Fibroblast of skin of right quadriceps (primary cell): ENCODE measurements at regions not wholly inside any gene's neighbourhood (a gene's known extent, or its start where the extent isn't known, plus 50 kb on each side); places are given as distances from the start of the nearest gene placed in this dataset.

ENCODE experiments used
- DNase-seq: peaks from one replicate; pipeline ENCODE4 v3.0.0-alpha.2; 2013

DNA sequence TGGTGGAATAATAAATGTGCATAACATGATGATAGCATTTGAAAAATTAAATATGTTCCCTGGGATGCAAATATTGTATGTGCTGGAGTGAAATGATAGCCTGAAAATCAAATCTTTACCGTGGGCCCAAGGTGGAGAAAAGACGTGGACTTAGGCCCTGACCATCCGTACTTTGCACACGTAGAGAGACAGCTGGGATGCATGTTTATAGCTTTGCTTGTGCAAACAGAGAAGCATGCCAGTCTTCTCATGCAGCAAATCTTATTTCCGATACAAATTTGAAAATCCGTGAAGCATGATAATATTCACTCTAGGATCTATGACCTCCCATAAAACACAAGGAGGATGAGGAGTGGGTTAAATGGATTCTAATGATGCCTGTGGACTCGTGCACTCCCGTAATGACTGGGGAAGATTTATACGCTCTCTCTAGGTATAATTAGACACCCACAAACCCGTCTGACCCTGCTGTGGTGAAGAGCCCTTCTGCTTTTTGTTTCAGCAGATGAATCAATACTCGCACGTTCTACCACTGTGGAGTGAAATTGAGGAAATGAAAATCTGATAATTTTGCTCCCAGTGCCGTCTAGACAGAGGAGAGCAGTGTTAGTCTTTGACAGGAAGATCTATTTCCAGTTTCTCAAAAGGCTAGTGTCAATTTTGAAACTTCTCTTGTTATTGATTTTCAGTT, 810.3 kb upstream of the SALL3 start:
- DNase-seq: no peak

DNA sequence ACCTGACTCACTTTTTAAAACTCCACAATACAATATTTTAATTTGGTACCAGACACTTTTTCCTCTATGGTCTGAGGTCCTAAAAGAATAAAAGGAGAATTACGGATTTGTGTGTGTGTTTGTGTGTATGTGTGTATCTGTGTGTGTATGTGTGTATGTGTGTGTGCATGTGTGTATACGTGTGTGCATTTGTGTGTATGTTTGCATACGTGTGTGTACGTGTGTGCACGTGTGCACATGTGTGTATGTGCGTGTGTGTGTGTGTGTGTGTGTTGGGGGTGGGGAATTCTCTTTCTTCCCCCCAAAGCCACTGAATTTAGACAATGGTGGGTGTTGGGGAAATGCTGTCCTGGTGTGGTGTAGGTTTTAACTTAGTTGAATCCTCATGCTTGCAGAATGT, 807.7 kb upstream of the SALL3 start:
- no peak for DNase-seq

DNA sequence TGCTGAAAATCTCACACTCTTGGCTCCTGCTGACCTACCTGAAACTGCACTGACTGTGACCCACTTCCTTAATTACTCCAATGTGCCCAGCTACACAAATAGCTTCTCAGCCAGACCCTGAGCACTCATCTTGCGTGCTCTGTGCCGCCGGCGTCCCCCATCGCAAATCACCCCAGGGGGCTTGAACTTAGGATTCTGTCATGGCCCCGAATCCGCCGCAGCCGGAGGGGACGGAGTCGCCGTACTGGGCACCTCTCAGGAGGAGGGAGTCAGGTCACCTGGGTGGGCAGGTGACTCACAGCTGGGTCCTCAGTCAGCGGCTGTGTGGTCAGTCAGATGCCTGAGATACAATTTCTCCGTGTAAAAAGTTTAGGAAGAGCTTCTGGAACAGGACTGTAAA, 804.9 kb upstream of the SALL3 start:
- DNase-seq: no peak

DNA sequence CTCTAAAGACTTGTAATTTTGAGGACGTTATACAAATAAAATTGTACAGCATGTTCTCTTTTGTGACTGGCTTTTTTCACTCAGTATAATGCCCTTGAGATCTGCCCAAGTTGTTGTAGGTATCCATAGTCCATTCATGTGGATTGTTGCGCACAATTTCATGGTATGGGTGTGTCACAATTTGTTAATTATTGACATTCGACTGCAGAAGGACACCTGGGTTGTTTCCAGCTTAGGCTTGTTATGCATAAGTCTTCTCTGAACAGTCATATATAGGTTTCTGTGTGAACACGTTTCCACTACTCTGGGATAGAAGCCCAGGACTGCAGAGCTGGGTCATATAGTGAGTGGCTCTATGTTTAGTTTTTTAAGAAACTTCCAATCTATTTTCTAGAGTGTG, 800.8 kb upstream of the SALL3 start:
- DNase-seq: no peak

DNA sequence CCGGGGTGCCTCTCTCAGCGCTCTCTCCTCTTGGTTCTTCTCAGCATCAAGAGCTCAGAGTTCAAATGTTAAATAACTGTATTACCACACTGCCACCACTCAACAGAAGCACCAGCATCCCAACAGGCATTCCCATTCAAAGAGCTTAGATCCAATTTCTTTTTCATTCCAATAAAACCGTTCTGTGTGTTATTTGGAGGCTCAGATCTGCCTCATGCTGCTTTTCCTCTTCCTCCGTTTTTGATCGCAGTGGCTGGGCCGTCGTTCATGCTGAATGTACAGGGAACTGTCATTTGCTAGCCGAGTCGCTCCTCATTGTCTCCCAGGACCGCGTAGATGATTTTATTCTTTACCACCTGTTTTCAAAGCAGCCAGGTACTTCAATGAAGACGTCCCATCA, 798.9 kb upstream of the SALL3 start:
- DNase-seq: no peak

DNA sequence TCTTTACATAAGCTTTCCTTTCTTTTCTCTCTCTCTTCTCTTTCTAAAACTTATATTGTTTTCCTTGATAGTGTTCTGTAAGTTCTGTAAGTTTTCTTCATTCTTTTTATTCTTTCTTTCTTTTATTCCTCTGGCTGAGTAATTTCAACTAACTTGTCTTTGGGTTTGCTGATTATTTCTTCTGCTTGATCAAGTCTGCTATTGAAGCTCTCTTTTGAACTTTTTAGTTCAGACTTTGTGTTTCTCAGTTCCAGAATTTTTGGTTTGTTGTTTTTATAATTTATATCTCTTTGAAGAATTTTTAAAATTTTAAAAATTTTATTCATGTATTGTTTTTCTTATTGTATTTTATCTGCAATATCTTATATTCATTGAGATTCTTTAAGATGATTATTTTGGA, 795.8 kb upstream of the SALL3 start:
- DNase-seq: no peak

DNA sequence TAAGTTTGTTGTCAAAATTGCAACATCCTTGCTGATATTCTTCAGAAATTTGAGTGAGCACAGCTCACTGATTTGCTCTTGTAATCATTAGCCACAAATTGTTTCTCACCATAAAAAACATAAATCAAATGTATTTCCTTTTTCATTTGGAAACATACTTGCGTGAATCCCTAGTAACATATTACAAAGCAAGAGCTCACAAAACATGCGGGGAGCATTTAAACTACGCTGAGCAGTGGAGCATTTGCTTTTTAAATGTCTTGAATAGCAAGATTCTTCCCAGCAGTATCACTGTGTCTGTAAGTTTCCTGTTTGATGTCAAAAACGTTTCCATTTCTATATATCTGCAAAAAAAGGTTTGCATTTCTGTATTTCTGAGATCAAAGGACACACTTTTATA, 788.3 kb upstream of the SALL3 start:
- no peak for DNase-seq

DNA sequence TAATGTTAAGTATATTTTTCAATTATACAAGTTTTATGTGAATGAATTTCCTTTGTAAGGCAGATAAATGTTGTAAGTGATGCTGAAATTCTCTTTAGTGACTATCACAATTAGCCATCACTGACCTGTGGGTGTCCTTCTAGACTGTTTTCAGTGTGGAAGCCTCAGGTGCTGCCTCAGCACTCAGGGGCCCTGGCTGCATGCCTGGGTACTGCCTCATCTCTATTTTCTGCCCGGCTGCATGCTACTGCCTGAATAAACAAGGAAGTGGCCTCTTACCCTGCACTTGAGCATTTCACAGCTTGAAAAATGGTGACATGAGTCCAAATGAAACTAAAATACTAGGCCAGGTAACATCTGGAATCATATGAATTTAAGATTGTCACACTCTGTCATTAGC, 787.6 kb upstream of the SALL3 start:
- DNase-seq: no peak

- no peak for DNase-seq
Observed at GRCh38 chr18:78196280-78196679, 783.3 kb upstream of the SALL3 start.

DNA sequence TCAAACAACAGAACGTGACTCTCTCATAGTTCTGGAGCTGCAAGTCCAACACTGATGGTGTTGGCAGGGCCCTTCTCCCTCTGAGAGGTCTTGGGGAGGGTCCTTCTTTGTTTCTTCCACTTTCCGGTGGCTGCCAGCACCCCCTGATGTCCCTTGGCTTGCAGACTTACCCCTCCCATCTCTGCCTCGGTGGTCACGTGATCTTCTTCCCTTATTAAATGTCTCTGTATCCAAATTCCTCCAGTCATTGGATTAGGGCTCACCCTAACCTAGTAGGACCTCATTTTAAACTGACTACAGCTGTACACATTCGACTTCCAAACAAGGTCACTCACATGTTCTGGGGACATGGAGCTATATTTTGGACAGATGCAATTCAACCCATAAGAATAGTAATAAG, 780.6 kb upstream of the SALL3 start:
- no peak for DNase-seq

GRCh38 chr18:78199611-78200010, 780.0 kb upstream of the SALL3 start:
- no peak for DNase-seq

- no peak for DNase-seq
Observed at GRCh38 chr18:78207942-78208341, 771.7 kb upstream of the SALL3 start.

- no peak for DNase-seq
Observed at GRCh38 chr18:78208461-78208860, 771.2 kb upstream of the SALL3 start.

DNA sequence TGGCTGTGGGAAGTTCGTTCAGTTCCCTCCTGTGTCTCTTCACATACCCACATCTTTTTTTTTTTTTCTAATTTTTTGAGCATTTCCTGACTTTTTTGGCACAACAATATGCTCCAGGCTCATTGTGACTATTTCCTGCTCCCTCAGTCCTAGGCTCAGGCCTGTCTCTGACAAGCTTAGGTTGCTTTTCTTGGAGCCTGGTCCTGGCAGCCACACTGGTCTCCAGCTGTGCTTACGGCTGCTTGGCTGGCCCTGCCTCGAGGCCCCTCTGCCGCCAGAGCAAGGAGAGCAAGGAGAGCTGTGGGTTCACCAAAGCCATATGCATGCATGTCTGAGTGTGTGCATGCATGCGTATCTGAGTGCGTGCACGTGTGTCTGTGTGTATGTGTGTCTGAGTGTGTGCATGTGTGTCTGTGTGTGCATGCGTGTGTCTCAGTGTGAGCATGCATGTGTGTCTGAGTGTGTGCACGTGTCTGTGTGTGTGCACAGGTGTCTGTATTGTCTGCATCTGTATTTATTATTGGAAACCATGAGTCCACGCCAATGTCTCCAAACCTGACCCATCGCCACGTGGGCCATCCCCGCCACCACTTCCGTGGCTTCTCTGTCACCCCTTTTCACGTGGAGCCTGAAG, 766.1 kb upstream of the SALL3 start:
- DNase-seq: no peak

DNA sequence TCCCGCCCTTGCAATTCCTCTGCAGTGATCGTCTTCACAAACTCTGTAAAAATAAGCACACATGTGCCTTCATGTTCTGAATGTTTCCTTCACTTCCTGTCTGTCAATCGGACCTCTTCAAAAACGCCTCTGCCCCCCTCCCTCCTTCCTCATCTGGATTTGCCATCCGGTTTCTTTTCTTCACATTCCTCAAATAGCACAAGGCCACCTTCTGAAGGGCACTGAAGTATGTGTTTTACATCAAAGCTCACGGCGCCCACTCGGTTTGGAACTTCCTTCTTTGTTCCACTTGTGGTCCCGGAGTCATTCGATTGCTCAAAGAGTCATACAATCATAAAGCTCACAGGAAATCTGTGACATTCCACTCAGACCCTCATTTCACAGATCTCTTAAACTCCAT, 758.1 kb upstream of the SALL3 start:
- DNase-seq: no peak

DNA sequence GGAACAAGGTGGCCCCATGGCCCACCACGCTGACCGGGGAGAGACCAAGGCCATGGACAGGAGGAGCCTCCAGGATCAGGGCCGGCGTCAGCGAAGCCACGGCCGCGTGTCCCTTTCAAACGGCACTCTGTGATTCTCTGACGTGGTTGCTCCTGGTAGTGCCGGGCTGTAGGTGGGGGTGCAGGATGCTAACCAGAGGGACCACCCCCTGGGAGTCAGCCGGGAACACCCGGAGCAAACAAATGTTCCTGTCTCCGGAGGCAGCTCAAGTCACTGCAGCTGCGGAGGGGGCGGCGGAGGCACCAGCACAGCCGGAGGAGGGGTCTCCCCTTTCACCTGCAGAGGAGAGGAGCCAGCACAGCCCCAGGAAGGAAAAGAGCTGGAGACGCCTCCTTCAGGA, 750.6 kb upstream of the SALL3 start:
- no peak for DNase-seq

DNA sequence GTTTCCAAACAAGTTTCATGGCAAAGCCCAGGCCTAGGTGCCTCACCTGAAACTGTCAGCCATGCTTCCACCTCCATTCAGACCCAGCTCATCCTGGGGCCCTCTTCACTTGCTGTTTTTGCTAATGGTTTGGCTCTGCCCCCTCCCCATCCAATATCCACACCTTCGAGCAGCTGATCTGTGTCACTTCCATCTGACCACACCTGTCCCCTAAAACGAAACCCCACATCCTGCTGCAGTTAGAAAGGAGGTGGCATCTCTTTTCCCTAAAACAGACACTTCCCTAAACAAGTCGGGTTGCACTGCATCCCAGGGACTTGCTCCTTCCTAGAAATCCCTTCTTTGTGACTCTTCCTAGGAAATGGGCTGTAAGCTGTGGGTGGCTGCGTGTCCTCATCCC, 748.7 kb upstream of the SALL3 start:
- no peak for DNase-seq

DNA sequence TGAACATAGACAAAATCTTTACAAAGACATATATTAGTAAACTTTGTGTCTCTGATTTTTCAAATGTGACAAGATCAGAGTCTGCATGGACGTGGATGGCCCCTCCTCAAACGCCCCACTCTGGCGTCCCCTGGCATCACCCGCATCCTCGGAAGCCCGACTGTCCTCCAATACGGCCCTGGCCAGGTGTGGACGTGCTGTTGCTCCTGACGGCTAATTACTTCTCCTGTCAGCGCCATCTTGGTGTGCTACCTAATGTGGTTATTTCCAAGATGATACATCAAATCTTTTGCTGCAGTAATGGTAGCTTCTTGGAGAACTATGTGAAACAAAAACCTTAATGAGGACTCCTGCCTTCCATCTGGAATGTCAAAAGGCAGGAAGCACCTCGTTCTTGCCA, 747.4 kb upstream of the SALL3 start:
- DNase-seq: no peak

- no peak for DNase-seq
Observed at GRCh38 chr18:78237864-78238263, 741.8 kb upstream of the SALL3 start.

- DNase-seq: no peak
Observed at GRCh38 chr18:78238404-78239089, 741.1 kb upstream of the SALL3 start.

DNA sequence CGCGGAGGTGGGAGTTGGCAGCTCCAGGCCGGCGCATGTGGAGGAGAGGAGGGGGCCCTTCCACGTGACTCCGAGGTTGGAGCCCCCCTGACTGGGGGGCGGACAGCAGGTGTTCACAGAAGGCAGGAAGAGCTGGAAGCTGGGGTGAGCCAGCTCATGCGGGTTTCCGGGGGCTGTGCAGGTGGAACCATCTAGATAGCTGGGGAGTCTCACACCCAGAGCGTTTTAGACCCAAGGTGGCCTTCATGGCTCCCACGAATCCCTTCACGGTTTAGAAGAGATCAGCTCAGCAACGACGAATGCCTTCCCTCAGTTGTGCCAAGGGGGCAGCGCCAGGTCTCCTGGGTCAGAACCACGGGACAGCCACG, 740.5 kb upstream of the SALL3 start:
- DNase-seq: no peak

GRCh38 chr18:78240101-78240500, 739.5 kb upstream of the SALL3 start:
- DNase-seq: no peak

DNA sequence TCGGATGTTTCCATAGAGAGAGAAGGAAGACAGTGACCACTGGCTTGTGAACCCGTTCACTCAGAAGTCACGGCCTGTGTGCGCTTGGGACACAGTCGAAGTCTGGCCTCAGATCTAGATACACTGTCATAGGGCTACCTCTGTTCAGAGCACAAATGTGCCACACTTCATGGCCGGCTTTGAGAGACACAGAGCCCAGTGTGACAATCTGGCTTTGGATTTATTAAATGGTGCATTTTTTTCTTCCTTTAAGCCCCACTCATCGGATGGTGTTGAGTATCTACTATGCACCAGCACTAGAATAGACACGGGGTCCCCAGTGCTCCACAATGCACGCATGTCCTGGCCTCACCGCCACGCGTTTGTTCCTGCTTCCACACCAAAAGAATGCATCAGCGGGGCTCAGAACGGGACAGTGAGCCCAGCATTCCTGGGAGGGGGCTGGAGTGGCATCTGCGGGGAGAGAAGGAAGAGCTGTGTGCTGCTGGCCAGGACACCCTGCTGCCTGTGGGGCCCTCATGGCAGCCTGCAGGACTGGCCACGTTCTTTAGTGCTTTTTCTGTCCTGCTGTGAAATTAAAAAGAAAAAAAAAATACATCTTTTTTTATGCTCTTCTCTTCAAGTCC, 738.9 kb upstream of the SALL3 start:
- DNase-seq: no peak
